ENCODE measurements at regions not wholly inside any gene's neighbourhood (a gene's known extent, or its start where the extent isn't known, plus 50 kb on each side); places are given as distances from the start of the nearest gene placed in this dataset.

DNA sequence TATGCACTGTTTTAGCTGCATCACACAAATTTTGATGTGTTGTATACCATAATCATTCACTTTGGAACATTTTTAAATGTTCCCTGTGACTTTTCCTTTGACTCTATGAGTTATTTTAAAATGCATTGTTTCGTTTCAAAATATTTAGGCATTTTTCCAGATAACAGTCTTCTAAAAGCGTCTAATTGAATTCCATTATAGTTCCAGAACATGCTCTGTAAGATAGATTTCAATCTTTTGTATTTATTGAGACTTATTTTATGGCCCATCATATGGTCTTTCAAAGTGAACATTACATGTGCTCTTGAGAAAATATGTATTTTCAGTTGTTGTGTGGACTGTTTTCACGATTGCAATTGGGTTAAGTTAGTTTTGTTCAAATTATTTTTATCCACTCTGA lies 98.7 kb upstream of the ARHGAP5 start:
- TF ChIP-seq, protein P1, sequence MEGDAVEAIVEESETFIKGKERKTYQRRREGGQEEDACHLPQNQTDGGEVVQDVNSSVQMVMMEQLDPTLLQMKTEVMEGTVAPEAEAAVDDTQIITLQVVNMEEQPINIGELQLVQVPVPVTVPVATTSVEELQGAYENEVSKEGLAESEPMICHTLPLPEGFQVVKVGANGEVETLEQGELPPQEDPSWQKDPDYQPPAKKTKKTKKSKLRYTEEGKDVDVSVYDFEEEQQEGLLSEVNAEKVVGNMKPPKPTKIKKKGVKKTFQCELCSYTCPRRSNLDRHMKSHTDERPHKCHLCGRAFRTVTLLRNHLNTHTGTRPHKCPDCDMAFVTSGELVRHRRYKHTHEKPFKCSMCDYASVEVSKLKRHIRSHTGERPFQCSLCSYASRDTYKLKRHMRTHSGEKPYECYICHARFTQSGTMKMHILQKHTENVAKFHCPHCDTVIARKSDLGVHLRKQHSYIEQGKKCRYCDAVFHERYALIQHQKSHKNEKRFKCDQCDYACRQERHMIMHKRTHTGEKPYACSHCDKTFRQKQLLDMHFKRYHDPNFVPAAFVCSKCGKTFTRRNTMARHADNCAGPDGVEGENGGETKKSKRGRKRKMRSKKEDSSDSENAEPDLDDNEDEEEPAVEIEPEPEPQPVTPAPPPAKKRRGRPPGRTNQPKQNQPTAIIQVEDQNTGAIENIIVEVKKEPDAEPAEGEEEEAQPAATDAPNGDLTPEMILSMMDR (IDR thresholded peaks at IDR 0.05) = no peak
- TF ChIP-seq POLR2A (IDR thresholded peaks at IDR 0.05) (no peak), POLR2AphosphoS5 (IDR thresholded peaks at IDR 0.05) (no peak), EP300 (IDR thresholded peaks at IDR 0.05) (no peak)

All from gastroesophageal sphincter (tissue), 3 donors.